Heart left ventricle (tissue), 13 donors: ENCODE measurements at regions not wholly inside any gene's neighbourhood (a gene's known extent, or its start where the extent isn't known, plus 50 kb on each side); places are given as distances from the start of the nearest gene placed in this dataset.

Experiments used
- POLR2A ChIP-seq, 2 donors: fragments of 450-650 bp; IDR thresholded peaks; one replicate each; pipeline ENCODE4 v1.6.1; 2017; ENCODE audit warnings: antibody characterized with exemption in 2 of 2, mild to moderate bottlenecking in 2 of 2, moderate library complexity in 2 of 2
- TF ChIP-seq, protein P1 (sequence below), 12 donors: fragments of 200-600 bp; sonication (generic) in 4 of 12; IDR thresholded peaks; one replicate each; pipeline versions ENCODE4 v1.5.0 to v1.8.0; 2018 to 2022; ENCODE audit warnings: antibody characterized with exemption in 12 of 12, mild to moderate bottlenecking in 5 of 12
- donor health status: ischemic (EF 13 %, LVEDD 7.1; RV severe dilation, severe dysfunction).
- donor health status: DM: no; HTN: yes; CAD: no.
- donor health status: DM: no; HTN: no; CAD: no.
- donor health status: ischemic (EF 25% LVEDD 6.9; RV normal size, moderate dysfunction).
- donor health status: ischemic (EF 25% LVEDD 5.7; RV mildly dilated, moderate dysfunction).
- donor health status: ischemic (EF 35%, LVEDD 5.7; RV mildly dilated, moderate dysfunction).
- donor health status: nonischemic (EF 11% LVEDD 7.7; RV severe dilation, severe dysfunction).
- donor health status: DM: yes; HTN: yes; CAD: no.
- donor health status: PGD.
- donor health status: ischemic (EF 29% LVEDD 5.4; RV normal size, mild dysfunction).
- donor health status: nonischemic (EF 23%, LVEDD 6.1; RV moderate dilation, normal function).

DNA sequence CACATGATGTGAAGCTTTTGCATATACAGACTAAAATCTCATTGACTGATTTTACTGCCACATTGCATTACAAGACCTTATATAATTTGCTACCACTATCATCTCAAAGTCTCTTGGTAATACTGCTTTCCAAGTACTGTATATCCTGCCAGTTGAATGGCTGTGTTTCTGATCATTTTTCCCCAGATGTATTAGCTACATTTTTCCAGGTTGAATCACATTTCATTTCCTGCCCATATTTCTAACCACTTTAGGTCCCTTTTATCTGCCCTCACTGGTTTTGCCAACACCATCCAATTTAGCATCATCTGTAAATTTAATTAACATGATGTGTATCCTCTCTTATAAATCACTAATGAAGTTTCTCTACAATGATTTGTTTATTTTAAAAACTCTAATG is 365.7 kb upstream of the PMFBP1 start:
- TF ChIP-seq, protein P1, sequence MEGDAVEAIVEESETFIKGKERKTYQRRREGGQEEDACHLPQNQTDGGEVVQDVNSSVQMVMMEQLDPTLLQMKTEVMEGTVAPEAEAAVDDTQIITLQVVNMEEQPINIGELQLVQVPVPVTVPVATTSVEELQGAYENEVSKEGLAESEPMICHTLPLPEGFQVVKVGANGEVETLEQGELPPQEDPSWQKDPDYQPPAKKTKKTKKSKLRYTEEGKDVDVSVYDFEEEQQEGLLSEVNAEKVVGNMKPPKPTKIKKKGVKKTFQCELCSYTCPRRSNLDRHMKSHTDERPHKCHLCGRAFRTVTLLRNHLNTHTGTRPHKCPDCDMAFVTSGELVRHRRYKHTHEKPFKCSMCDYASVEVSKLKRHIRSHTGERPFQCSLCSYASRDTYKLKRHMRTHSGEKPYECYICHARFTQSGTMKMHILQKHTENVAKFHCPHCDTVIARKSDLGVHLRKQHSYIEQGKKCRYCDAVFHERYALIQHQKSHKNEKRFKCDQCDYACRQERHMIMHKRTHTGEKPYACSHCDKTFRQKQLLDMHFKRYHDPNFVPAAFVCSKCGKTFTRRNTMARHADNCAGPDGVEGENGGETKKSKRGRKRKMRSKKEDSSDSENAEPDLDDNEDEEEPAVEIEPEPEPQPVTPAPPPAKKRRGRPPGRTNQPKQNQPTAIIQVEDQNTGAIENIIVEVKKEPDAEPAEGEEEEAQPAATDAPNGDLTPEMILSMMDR (IDR thresholded peaks at IDR 0.05) = no peak
- no peak for TF ChIP-seq POLR2A (IDR thresholded peaks at IDR 0.05)
